Transverse colon (tissue), 4 donors: ENCODE measurements at regions not wholly inside any gene's neighbourhood (a gene's known extent, or its start where the extent isn't known, plus 50 kb on each side); places are given as distances from the start of the nearest gene placed in this dataset.

ENCODE experiments used
- DNase-seq: peaks from one replicate; pipeline ENCODE4 v3.0.0-alpha.2; 2019
- H3K27ac ChIP-seq, 4 donors: fragments of 200-600 bp; sonication (generic); 2 replicates each; pipeline ENCODE4 v1.5.1; 2016 to 2018; ENCODE audit warnings: inconsistent platforms in 4 of 4
- H3K27me3 ChIP-seq: fragments of 200-600 bp; sonication (generic); 2 replicates; pipeline ENCODE4 v1.5.1; 2017; ENCODE audit warnings: inconsistent platforms
- H3K36me3 ChIP-seq, 4 donors: fragments of 200-600 bp; sonication (generic); 2 replicates each; pipeline ENCODE4 v1.5.1; 2017 to 2019; ENCODE audit warnings: inconsistent platforms in 4 of 4
- H3K4me1 ChIP-seq, 4 donors: fragments of 200-600 bp; sonication (generic); 2 replicates each; pipeline ENCODE4 v1.5.1; 2017 to 2020; ENCODE audit warnings: inconsistent platforms in 4 of 4
- H3K4me3 ChIP-seq, 4 donors: fragments of 200-600 bp; sonication (generic); 1 replicate in 1 of 4; 2 replicates in 3 of 4; pipeline versions ENCODE4 v1.5.1 to v1.6.1; 2017 to 2019; ENCODE audit warnings: inconsistent platforms in 4 of 4
- H3K9me3 ChIP-seq, 2 donors: fragments of 200-600 bp; sonication (generic); 2 replicates each; pipeline ENCODE4 v1.5.1; 2017 to 2019; ENCODE audit warnings: inconsistent platforms in 2 of 2
- CTCF ChIP-seq, 5 experiments: fragments of 200-600 bp in 3 of 5; fragments of 450-650 bp in 2 of 5; sonication (generic) in 3 of 5; IDR thresholded peaks; 1 replicate in 2 of 5; 2 replicates in 3 of 5; pipeline ENCODE4 v1.5.1; 2016 to 2017; ENCODE audit warnings: antibody characterized with exemption in 5 of 5, inconsistent platforms in 3 of 5, mild to moderate bottlenecking in 2 of 5, moderate library complexity in 1 of 5
- EP300 ChIP-seq: sonication (generic); formaldehyde crosslinking; IDR thresholded peaks from one replicate; pipeline ENCODE4 v1.6.1; 2017; ENCODE audit warnings: antibody characterized with exemption, low read depth
- POLR2A ChIP-seq: fragments of 450-650 bp; IDR thresholded peaks from one replicate; pipeline ENCODE4 v1.6.1; 2016; ENCODE audit warnings: antibody characterized with exemption, mild to moderate bottlenecking, moderate library complexity
- POLR2AphosphoS5 ChIP-seq, 3 donors: sonication (generic); formaldehyde crosslinking; IDR thresholded peaks; one replicate each; pipeline ENCODE4 v1.6.1; 2016; ENCODE audit warnings: antibody characterized with exemption in 3 of 3
- whole genome bisulfite sequencing, 2 donors: methylation state at CpG; one replicate each; pipeline ENCODE4 v1.1.5; 2018; ENCODE audit warnings: low coverage in 1 of 2; 5-methylcytosine and 5-hydroxymethylcytosine counted together
- in situ Hi-C, 4 donors: fragments of 200-750 bp; cut with MboI; loops; one replicate each; pipeline versions ENCODE4 v1.15.0 to v1.15.1; 2017; ENCODE audit warnings: low sequenced_read_pairs in 3 of 4, low pct_ligation_motif_present in 1 of 4, low pct_unique_long_range_greater_than_20kb in 1 of 4
- intact Hi-C: fragments of 100-400 bp; cut with DNase I; formaldehyde crosslinking; loops from one replicate; pipeline ENCODE4 v1.15.1; 2023; ENCODE audit warnings: low total_unique reads

GRCh38 chr11:29959488-29959887 lies 57.3 kb downstream of the KCNA4 start:
- WGBS, 2 donors = 0 to 5% methylated on average over 1 of the region's 1 CpG

GRCh38 chr11:29957431-29957830 lies 59.4 kb downstream of the KCNA4 start:
- intact Hi-C loops (no loop called here), in situ Hi-C loops (no loop called here)
- no peak for DNase-seq
- Histone ChIP-seq H3K4me3 (no peak overlapping the region), H3K27me3 (no peaks in the 10 kb centered on the region), H3K4me1 (no peaks in the 10 kb centered on the region), H3K36me3 (no peaks in the 10 kb centered on the region), H3K9me3 (no peaks in the 10 kb centered on the region), H3K27ac (no peak overlapping the region)
- 15 to 37% methylated on average over 3 to 4 of the region's 4 CpGs for WGBS, 2 donors
- no peak for TF ChIP-seq EP300

More at GRCh38 chr11:29959488-29959887, 57.3 kb downstream of the KCNA4 start:
- no peak for DNase-seq
- in situ Hi-C loops (no loop called here), intact Hi-C loops (no loop called here)
- H3K36me3 ChIP-seq = no peaks in the 10 kb centered on the region
- no peak overlapping the region for H3K27ac ChIP-seq
- H3K9me3 ChIP-seq = no peaks in the 10 kb centered on the region
- TF ChIP-seq POLR2AphosphoS5 (IDR thresholded peaks at IDR 0.05) = no peak
- no peak for TF ChIP-seq EP300
- no peak for TF ChIP-seq CTCF (IDR thresholded peaks at IDR 0.05)
- no peak for TF ChIP-seq POLR2A
- H3K4me1 ChIP-seq = no peaks in the 10 kb centered on the region
- no peak overlapping the region for H3K4me3 ChIP-seq
- no peaks in the 10 kb centered on the region for H3K27me3 ChIP-seq

- Histone ChIP-seq H3K27ac (no peak overlapping the region), H3K4me1 (no peaks in the 10 kb centered on the region), H3K36me3 (no peaks in the 10 kb centered on the region), H3K4me3 (no peak overlapping the region), H3K9me3 (no peaks in the 10 kb centered on the region), H3K27me3 (no peaks in the 10 kb centered on the region)
- no peak for DNase-seq
- intact Hi-C loops = no loop called here
- TF ChIP-seq POLR2AphosphoS5 (IDR thresholded peaks at IDR 0.05) (no peak), CTCF (IDR thresholded peaks at IDR 0.05) (no peak), POLR2A (no peak), EP300 (no peak)
- in situ Hi-C loops = no loop called here
- 70 to 88% methylated on average over 2 of the region's 2 CpGs for WGBS, 2 donors
These were observed 60.7 kb downstream of the KCNA4 start for GRCh38 chr11:29956076-29956556.

GRCh38 chr11:29943347-29943746 lies 73.5 kb downstream of the KCNA4 start:
- Histone ChIP-seq H3K27me3 (no peaks in the 10 kb centered on the region), H3K4me3 (no peak overlapping the region), H3K27ac (no peak overlapping the region), H3K4me1 (no peaks in the 10 kb centered on the region), H3K9me3 (peaks cover 0 to 6% of the 10 kb centered on the region in 2 donors), H3K36me3 (no peaks in the 10 kb centered on the region)
- intact Hi-C loops (no loop called here), in situ Hi-C loops (no loop called here)
- DNase-seq = no peak
- TF ChIP-seq EP300 (no peak), POLR2A (no peak), CTCF (IDR thresholded peaks at IDR 0.05) (no peak), POLR2AphosphoS5 (IDR thresholded peaks at IDR 0.05) (no peak)

GRCh38 chr11:29937526-29937925 lies 79.3 kb downstream of the KCNA4 start:
- Histone ChIP-seq H3K4me3 (no peak overlapping the region), H3K27me3 (no peaks in the 10 kb centered on the region), H3K27ac (no peak overlapping the region), H3K4me1 (no peaks in the 10 kb centered on the region), H3K9me3 (no peaks in the 10 kb centered on the region), H3K36me3 (no peaks in the 10 kb centered on the region)
- no peak for DNase-seq
- in situ Hi-C loops (no loop called here), intact Hi-C loops (no loop called here)
- TF ChIP-seq CTCF (IDR thresholded peaks at IDR 0.05) = no peak
- no peak for TF ChIP-seq POLR2AphosphoS5 (IDR thresholded peaks at IDR 0.05)
- no peak for TF ChIP-seq POLR2A
- no peak for TF ChIP-seq EP300
- 78 to 80% methylated on average over 1 to 4 of the region's 4 CpGs for WGBS, 2 donors
